Right renal pelvis (tissue), 4 donors: ENCODE measurements at regions not wholly inside any gene's neighbourhood (a gene's known extent, or its start where the extent isn't known, plus 50 kb on each side); places are given as distances from the start of the nearest gene placed in this dataset.

ENCODE experiments used
- DNase-seq, 4 donors: peaks; one replicate each; pipeline ENCODE4 v3.0.0-alpha.2; 2013; ENCODE audit warnings: low read depth in 4 of 4, low spot score in 3 of 4, missing footprints in 1 of 4

GRCh38 chr6:165988302-165988756, 179.3 kb downstream of the TBXT start:
- DNase-seq, result no peak

GRCh38 chr6:165987483-165988301, 180.0 kb downstream of the TBXT start:
- DNase-seq, result no peak

GRCh38 chr6:165986914-165987482, 180.7 kb downstream of the TBXT start:
- no peak for DNase-seq

GRCh38 chr6:165986311-165986913, 181.2 kb downstream of the TBXT start:
- no peak for DNase-seq

- DNase-seq, result no peak
Measured at GRCh38 chr6:165985806-165986299, 181.8 kb downstream of the TBXT start.

- no peak for DNase-seq
Measured at GRCh38 chr6:165985281-165985805, 182.3 kb downstream of the TBXT start.

GRCh38 chr6:165984729-165985275, 182.8 kb downstream of the TBXT start:
- no peak for DNase-seq

- DNase-seq, result no peak
Measured at GRCh38 chr6:165983112-165984072, 184.3 kb downstream of the TBXT start.

- DNase-seq, result no peak
Measured at GRCh38 chr6:165978476-165978875, 189.2 kb downstream of the TBXT start.

GRCh38 chr6:165976684-165977083, 191.0 kb downstream of the TBXT start:
- DNase-seq, result no peak

GRCh38 chr6:165974817-165975216, 192.8 kb downstream of the TBXT start:
- no peak for DNase-seq

- no peak for DNase-seq
Measured at GRCh38 chr6:165973473-165973872, 194.2 kb downstream of the TBXT start.

GRCh38 chr6:165972139-165972802, 195.4 kb downstream of the TBXT start:
- DNase-seq, result no peak

- DNase-seq, result no peak
Measured at GRCh38 chr6:165971202-165971601, 196.4 kb downstream of the TBXT start.

GRCh38 chr6:165970001-165970400, 197.7 kb downstream of the TBXT start:
- no peak for DNase-seq

- no peak for DNase-seq
Measured at GRCh38 chr6:165969184-165969583, 198.5 kb downstream of the TBXT start.

GRCh38 chr6:165968408-165968807, 199.2 kb downstream of the TBXT start:
- no peak for DNase-seq

GRCh38 chr6:165967810-165968407, 199.7 kb downstream of the TBXT start:
- DNase-seq, result no peak

GRCh38 chr6:165963750-165964149, 203.9 kb downstream of the TBXT start:
- no peak for DNase-seq
